ENCODE measurements at regions not wholly inside any gene's neighbourhood (a gene's known extent, or its start where the extent isn't known, plus 50 kb on each side); places are given as distances from the start of the nearest gene placed in this dataset.
A peak's percentile ranks its signal among the peaks of the same experiment; 100 is the strongest.

DNA sequence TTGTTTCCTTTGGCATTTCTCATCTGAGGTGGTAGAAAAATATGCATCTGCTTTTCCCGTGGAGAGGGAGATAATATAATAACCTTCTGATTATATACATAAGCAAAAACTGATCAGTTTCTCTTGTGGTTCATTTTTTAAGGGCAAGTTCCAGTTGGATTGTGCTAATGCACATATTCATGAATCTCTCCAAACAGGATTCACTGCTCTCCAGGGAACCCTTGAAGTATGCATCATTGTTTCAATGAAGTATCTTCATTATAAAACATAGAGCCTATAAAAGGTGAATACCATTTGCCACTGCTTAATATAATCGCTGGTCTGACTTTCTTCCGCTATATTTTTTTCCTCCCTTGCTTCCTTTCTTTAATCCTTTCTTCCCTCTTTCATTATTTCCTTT, 384.7 kb downstream of the FIGN start:
- no peaks in the 10 kb centered on the region for H3K36me3 ChIP-seq
- TF ChIP-seq CTCF (IDR thresholded peaks at IDR 0.05) = no peak
- peaks cover 11 to 46% of the 10 kb centered on the region in 2 donors for H3K4me1 ChIP-seq (ENCODE audit: control insufficient read depth in 1 of 2, low read depth in 2 of 2)
- DNase-seq (ENCODE audit: low spot score) = no peak
- ATAC-seq (ENCODE audit: insufficient number of reproducible peaks, low FRiP score, low read depth) = no peak
- no peaks in the 10 kb centered on the region for H3K9me3 ChIP-seq
- no peak overlapping the region for H3K27ac ChIP-seq
- H3K27me3 ChIP-seq (replicated peaks; ENCODE audit: insufficient read depth) = no peaks in the 10 kb centered on the region
- no peak overlapping the region for H3K4me3 ChIP-seq

- H3K4me1 ChIP-seq (ENCODE audit: control insufficient read depth in 1 of 2, low read depth in 2 of 2) = peaks cover 11 to 46% of the 10 kb centered on the region in 2 donors
- H3K27ac ChIP-seq = peak overlapping the region; percentile 85 to 93
- H3K9me3 ChIP-seq = no peaks in the 10 kb centered on the region
- ATAC-seq (ENCODE audit: insufficient number of reproducible peaks, low FRiP score, low read depth) (no peak), DNase-seq (ENCODE audit: low spot score) (no peak)
- H3K36me3 ChIP-seq = no peaks in the 10 kb centered on the region
- H3K27me3 ChIP-seq (replicated peaks; ENCODE audit: insufficient read depth) = no peaks in the 10 kb centered on the region
- H3K4me3 ChIP-seq = peak overlapping the region; percentile 73
- no peak for TF ChIP-seq CTCF (IDR thresholded peaks at IDR 0.05)
Measured at GRCh38 chr2:163348857-163349380, 386.9 kb downstream of the FIGN start.

GRCh38 chr2:163347982-163348856, 387.6 kb downstream of the FIGN start:
- peak overlapping the region; percentile 73 for H3K4me3 ChIP-seq
- H3K27me3 ChIP-seq (replicated peaks; ENCODE audit: insufficient read depth) = no peaks in the 10 kb centered on the region
- H3K4me1 ChIP-seq (ENCODE audit: control insufficient read depth in 1 of 2, low read depth in 2 of 2) = peaks cover 11 to 43% of the 10 kb centered on the region in 2 donors
- H3K9me3 ChIP-seq = no peaks in the 10 kb centered on the region
- H3K27ac ChIP-seq = peak overlapping the region; percentile 85 to 93
- ATAC-seq (ENCODE audit: insufficient number of reproducible peaks, low FRiP score, low read depth) = peak; percentile 52
- TF ChIP-seq CTCF (IDR thresholded peaks at IDR 0.05) = no peak
- DNase-seq (ENCODE audit: low spot score) = peak; percentile 20
- no peaks in the 10 kb centered on the region for H3K36me3 ChIP-seq

GRCh38 chr2:163345795-163346573, 389.8 kb downstream of the FIGN start:
- ATAC-seq (ENCODE audit: insufficient number of reproducible peaks, low FRiP score, low read depth) = no peak

More at GRCh38 chr2:163345795-163346573, 389.8 kb downstream of the FIGN start:
- Histone ChIP-seq H3K27ac (no peak overlapping the region), H3K9me3 (no peaks in the 10 kb centered on the region), H3K27me3 (replicated peaks; ENCODE audit: insufficient read depth) (no peaks in the 10 kb centered on the region), H3K4me3 (no peak overlapping the region), H3K36me3 (no peaks in the 10 kb centered on the region), H3K4me1 (ENCODE audit: control insufficient read depth in 1 of 2, low read depth in 2 of 2) (peaks cover 11 to 37% of the 10 kb centered on the region in 2 donors)
- TF ChIP-seq CTCF (IDR thresholded peaks at IDR 0.05) = peak; percentile 83
- DNase-seq (ENCODE audit: low spot score) = no peak

Data from thoracic aorta (tissue), 2 donors.